ENCODE measurements at regions not wholly inside any gene's neighbourhood (a gene's known extent, or its start where the extent isn't known, plus 50 kb on each side); places are given as distances from the start of the nearest gene placed in this dataset.

- Histone ChIP-seq H3K79me1 (ENCODE audit: low read depth, low read length) (no peaks in the 10 kb centered on the region), H2AFZ (ENCODE audit: low read length) (no peak overlapping the region), H4K91ac (ENCODE audit: low read depth, low read length, poor library complexity) (no peak overlapping the region), H3K4me1 (ENCODE audit: control insufficient read depth in 2 of 2, insufficient read depth in 1 of 2, low read depth in 1 of 2, low read length in 2 of 2) (no peaks in the 10 kb centered on the region), H2BK120ac (ENCODE audit: low read depth, low read length) (no peak overlapping the region), H4K8ac (ENCODE audit: low read depth, low read length) (no peak overlapping the region), H3K23ac (ENCODE audit: low read depth, low read length, poor library complexity) (no peak overlapping the region), H2BK12ac (ENCODE audit: low read length) (no peak overlapping the region), H3K27ac (replicated peaks; ENCODE audit: low read length) (no peak overlapping the region), H3K18ac (ENCODE audit: low read length) (no peak overlapping the region), H3K9ac (ENCODE audit: low read depth, low read length, poor library complexity) (no peak overlapping the region), H3K36me3 (replicated peaks in 1 of 2; ENCODE audit: control insufficient read depth in 2 of 2, insufficient read depth in 2 of 2, low read length in 2 of 2) (no peaks in the 10 kb centered on the region), H2AK5ac (ENCODE audit: low read depth, low read length) (no peak overlapping the region), H2BK15ac (ENCODE audit: low read length) (no peak overlapping the region), H3K27me3 (ENCODE audit: control insufficient read depth in 3 of 3, insufficient read depth in 3 of 3, low read depth in 1 of 3, low read length in 3 of 3) (no peaks in the 10 kb centered on the region), H3K14ac (ENCODE audit: low read length) (no peak overlapping the region), H3K4ac (ENCODE audit: low read length) (no peak overlapping the region), H3K9me3 (replicated peaks in 1 of 2; ENCODE audit: control insufficient read depth in 2 of 2, insufficient read depth in 1 of 2, low read depth in 1 of 2, low read length in 2 of 2) (no peaks in the 10 kb centered on the region), H3K4me3 (ENCODE audit: low read length in 2 of 2) (peak overlapping the region in 1 of 2 donors; percentile 36), H2BK5ac (ENCODE audit: low read length) (no peak overlapping the region), H3K4me2 (ENCODE audit: insufficient read depth, low read length, poor library complexity, severe bottlenecking) (no peak overlapping the region)
- no CpG with 5 or more reads among the region's 6 CpGs for whole genome bisulfite sequencing, 2 donors (ENCODE audit: extremely low coverage in 2 of 2, insufficient read length in 2 of 2, insufficient replicate concordance in 1 of 2)
- no peak for DNase-seq (ENCODE audit: low spot score)
These were observed 212.0 kb downstream of the DMRT2 start for GRCh38 chr9:1261879-1262766.

DNA sequence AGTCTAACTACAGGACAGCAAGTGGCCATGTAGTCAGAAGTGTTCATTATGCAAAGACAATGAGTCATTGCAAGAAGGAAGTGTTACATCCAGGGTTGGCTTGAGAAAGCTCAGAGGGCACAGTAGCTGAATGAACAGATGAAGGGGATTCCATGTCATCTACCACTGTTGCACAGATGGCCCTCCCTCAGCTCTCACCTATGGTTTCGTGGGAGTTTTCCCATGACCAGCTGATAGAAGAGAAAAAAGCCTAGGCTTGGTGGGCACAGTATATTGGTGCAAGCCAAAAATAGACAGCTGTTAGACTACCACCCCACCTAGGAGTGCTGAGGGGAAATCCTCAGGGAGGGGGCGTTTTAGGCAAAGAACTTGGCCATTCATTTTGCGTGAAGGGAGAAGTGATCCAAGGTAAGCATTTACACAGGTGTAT, 217.0 kb downstream of the DMRT2 start:
- Histone ChIP-seq H3K4ac (ENCODE audit: low read length) (no peak overlapping the region), H2BK120ac (ENCODE audit: low read depth, low read length) (no peak overlapping the region), H3K14ac (ENCODE audit: low read length) (no peak overlapping the region), H3K9me3 (replicated peaks in 1 of 2; ENCODE audit: control insufficient read depth in 2 of 2, insufficient read depth in 1 of 2, low read depth in 1 of 2, low read length in 2 of 2) (no peaks in the 10 kb centered on the region), H2BK5ac (ENCODE audit: low read length) (no peak overlapping the region), H3K4me1 (ENCODE audit: control insufficient read depth in 2 of 2, insufficient read depth in 1 of 2, low read depth in 1 of 2, low read length in 2 of 2) (peaks cover 0 to 3% of the 10 kb centered on the region in 2 donors), H4K8ac (ENCODE audit: low read depth, low read length) (no peak overlapping the region), H3K4me2 (ENCODE audit: insufficient read depth, low read length, poor library complexity, severe bottlenecking) (no peak overlapping the region), H3K18ac (ENCODE audit: low read length) (no peak overlapping the region), H3K4me3 (ENCODE audit: low read length in 2 of 2) (no peak overlapping the region), H3K27me3 (ENCODE audit: control insufficient read depth in 3 of 3, insufficient read depth in 3 of 3, low read depth in 1 of 3, low read length in 3 of 3) (no peaks in the 10 kb centered on the region), H2AFZ (ENCODE audit: low read length) (no peak overlapping the region), H4K91ac (ENCODE audit: low read depth, low read length, poor library complexity) (no peak overlapping the region), H3K79me1 (ENCODE audit: low read depth, low read length) (no peaks in the 10 kb centered on the region), H3K9ac (ENCODE audit: low read depth, low read length, poor library complexity) (no peak overlapping the region), H2BK15ac (ENCODE audit: low read length) (no peak overlapping the region), H3K23ac (ENCODE audit: low read depth, low read length, poor library complexity) (no peak overlapping the region), H2AK5ac (ENCODE audit: low read depth, low read length) (no peak overlapping the region), H3K27ac (replicated peaks; ENCODE audit: low read length) (no peak overlapping the region), H2BK12ac (ENCODE audit: low read length) (no peak overlapping the region), H3K36me3 (replicated peaks in 1 of 2; ENCODE audit: control insufficient read depth in 2 of 2, insufficient read depth in 2 of 2, low read length in 2 of 2) (no peaks in the 10 kb centered on the region)
- no peak for DNase-seq (ENCODE audit: low spot score)
- WGBS, 2 donors (ENCODE audit: extremely low coverage in 2 of 2, insufficient read length in 2 of 2, insufficient replicate concordance in 1 of 2) = no CpG with 5 or more reads among the region's 3 CpGs

DNA sequence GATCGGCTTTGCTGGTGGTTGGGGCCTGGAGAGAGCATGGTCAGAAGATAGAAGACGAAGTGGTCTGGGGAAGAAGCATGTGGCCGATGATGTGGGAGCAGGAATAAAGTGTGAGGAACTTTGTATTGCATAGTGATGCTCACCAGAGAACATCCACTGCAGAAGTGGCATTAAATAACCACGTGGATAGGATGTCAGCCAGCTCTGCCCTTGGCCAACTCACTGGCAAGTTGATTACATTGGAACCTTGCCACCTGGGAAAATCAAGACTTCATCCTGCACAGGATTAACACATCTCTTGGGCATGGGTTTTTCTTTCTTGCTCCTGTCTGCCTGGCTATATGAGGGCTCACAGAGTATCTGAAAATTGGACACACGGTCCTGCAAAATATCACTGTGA, 217.4 kb downstream of the DMRT2 start:
- no peak overlapping the region for H3K4ac ChIP-seq (ENCODE audit: low read length)
- H2BK5ac ChIP-seq (ENCODE audit: low read length) = no peak overlapping the region
- no peak overlapping the region for H2BK120ac ChIP-seq (ENCODE audit: low read depth, low read length)
- H3K9me3 ChIP-seq (replicated peaks in 1 of 2; ENCODE audit: control insufficient read depth in 2 of 2, insufficient read depth in 1 of 2, low read depth in 1 of 2, low read length in 2 of 2) = no peaks in the 10 kb centered on the region
- no peak overlapping the region for H3K9ac ChIP-seq (ENCODE audit: low read depth, low read length, poor library complexity)
- H2AFZ ChIP-seq (ENCODE audit: low read length) = no peak overlapping the region
- H3K27ac ChIP-seq (replicated peaks; ENCODE audit: low read length) = no peak overlapping the region
- no peaks in the 10 kb centered on the region for H3K27me3 ChIP-seq (ENCODE audit: control insufficient read depth in 3 of 3, insufficient read depth in 3 of 3, low read depth in 1 of 3, low read length in 3 of 3)
- no peak overlapping the region for H2BK15ac ChIP-seq (ENCODE audit: low read length)
- H3K36me3 ChIP-seq (replicated peaks in 1 of 2; ENCODE audit: control insufficient read depth in 2 of 2, insufficient read depth in 2 of 2, low read length in 2 of 2) = no peaks in the 10 kb centered on the region
- H3K18ac ChIP-seq (ENCODE audit: low read length) = no peak overlapping the region
- H3K4me1 ChIP-seq (ENCODE audit: control insufficient read depth in 2 of 2, insufficient read depth in 1 of 2, low read depth in 1 of 2, low read length in 2 of 2) = peaks cover 0 to 3% of the 10 kb centered on the region in 2 donors
- no peak overlapping the region for H3K4me2 ChIP-seq (ENCODE audit: insufficient read depth, low read length, poor library complexity, severe bottlenecking)
- DNase-seq (ENCODE audit: low spot score) = no peak
- H4K8ac ChIP-seq (ENCODE audit: low read depth, low read length) = no peak overlapping the region
- no peak overlapping the region for H3K4me3 ChIP-seq (ENCODE audit: low read length in 2 of 2)
- no peak overlapping the region for H4K91ac ChIP-seq (ENCODE audit: low read depth, low read length, poor library complexity)
- H3K14ac ChIP-seq (ENCODE audit: low read length) = no peak overlapping the region
- H3K23ac ChIP-seq (ENCODE audit: low read depth, low read length, poor library complexity) = no peak overlapping the region
- no peaks in the 10 kb centered on the region for H3K79me1 ChIP-seq (ENCODE audit: low read depth, low read length)
- WGBS, 2 donors (ENCODE audit: extremely low coverage in 2 of 2, insufficient read length in 2 of 2, insufficient replicate concordance in 1 of 2) = no CpG with 5 or more reads among the region's 5 CpGs
- no peak overlapping the region for H2BK12ac ChIP-seq (ENCODE audit: low read length)
- no peak overlapping the region for H2AK5ac ChIP-seq (ENCODE audit: low read depth, low read length)

GRCh38 chr9:1269533-1270315, 219.6 kb downstream of the DMRT2 start:
- no peak overlapping the region for H3K14ac ChIP-seq (ENCODE audit: low read length)
- H2BK12ac ChIP-seq (ENCODE audit: low read length) = no peak overlapping the region
- H3K4me2 ChIP-seq (ENCODE audit: insufficient read depth, low read length, poor library complexity, severe bottlenecking) = no peak overlapping the region
- no peak overlapping the region for H2BK15ac ChIP-seq (ENCODE audit: low read length)
- H2AK5ac ChIP-seq (ENCODE audit: low read depth, low read length) = no peak overlapping the region
- H3K9ac ChIP-seq (ENCODE audit: low read depth, low read length, poor library complexity) = no peak overlapping the region
- H3K27ac ChIP-seq (replicated peaks; ENCODE audit: low read length) = no peak overlapping the region
- no peaks in the 10 kb centered on the region for H3K9me3 ChIP-seq (replicated peaks in 1 of 2; ENCODE audit: control insufficient read depth in 2 of 2, insufficient read depth in 1 of 2, low read depth in 1 of 2, low read length in 2 of 2)
- no CpG with 5 or more reads among the region's 6 CpGs for WGBS, 2 donors (ENCODE audit: extremely low coverage in 2 of 2, insufficient read length in 2 of 2, insufficient replicate concordance in 1 of 2)
- no peak for DNase-seq (ENCODE audit: low spot score)
- no peak overlapping the region for H2BK120ac ChIP-seq (ENCODE audit: low read depth, low read length)
- H3K4ac ChIP-seq (ENCODE audit: low read length) = no peak overlapping the region
- no peak overlapping the region for H4K91ac ChIP-seq (ENCODE audit: low read depth, low read length, poor library complexity)
- peaks cover 0 to 5% of the 10 kb centered on the region in 2 donors for H3K4me1 ChIP-seq (ENCODE audit: control insufficient read depth in 2 of 2, insufficient read depth in 1 of 2, low read depth in 1 of 2, low read length in 2 of 2)
- no peaks in the 10 kb centered on the region for H3K79me1 ChIP-seq (ENCODE audit: low read depth, low read length)
- no peak overlapping the region for H3K4me3 ChIP-seq (ENCODE audit: low read length in 2 of 2)
- H3K18ac ChIP-seq (ENCODE audit: low read length) = no peak overlapping the region
- no peak overlapping the region for H2AFZ ChIP-seq (ENCODE audit: low read length)
- no peak overlapping the region for H3K23ac ChIP-seq (ENCODE audit: low read depth, low read length, poor library complexity)
- H4K8ac ChIP-seq (ENCODE audit: low read depth, low read length) = no peak overlapping the region
- no peaks in the 10 kb centered on the region for H3K36me3 ChIP-seq (replicated peaks in 1 of 2; ENCODE audit: control insufficient read depth in 2 of 2, insufficient read depth in 2 of 2, low read length in 2 of 2)
- no peak overlapping the region for H2BK5ac ChIP-seq (ENCODE audit: low read length)
- no peaks in the 10 kb centered on the region for H3K27me3 ChIP-seq (ENCODE audit: control insufficient read depth in 3 of 3, insufficient read depth in 3 of 3, low read depth in 1 of 3, low read length in 3 of 3)

All from neuronal stem cell (in vitro differentiated cells).